GOT3 (cell line): ENCODE measurements at regions not wholly inside any gene's neighbourhood (a gene's known extent, or its start where the extent isn't known, plus 50 kb on each side); places are given as distances from the start of the nearest gene placed in this dataset.
"Not testable (repeated sequence)": the region's sequence is repeated elsewhere in the genome, so short reads cannot be mapped to it uniquely, and the experiment has no call there.

Experiments used
- DNase-seq: peaks from one replicate; lab custom pipeline; 2025; ENCODE audit warnings: mixed read lengths; lab: John Stamatoyannopoulos, UW

GRCh38 chr12:25875661-25876060, 82.8 kb upstream of the RASSF8 start:
- no peak for DNase-seq

DNA sequence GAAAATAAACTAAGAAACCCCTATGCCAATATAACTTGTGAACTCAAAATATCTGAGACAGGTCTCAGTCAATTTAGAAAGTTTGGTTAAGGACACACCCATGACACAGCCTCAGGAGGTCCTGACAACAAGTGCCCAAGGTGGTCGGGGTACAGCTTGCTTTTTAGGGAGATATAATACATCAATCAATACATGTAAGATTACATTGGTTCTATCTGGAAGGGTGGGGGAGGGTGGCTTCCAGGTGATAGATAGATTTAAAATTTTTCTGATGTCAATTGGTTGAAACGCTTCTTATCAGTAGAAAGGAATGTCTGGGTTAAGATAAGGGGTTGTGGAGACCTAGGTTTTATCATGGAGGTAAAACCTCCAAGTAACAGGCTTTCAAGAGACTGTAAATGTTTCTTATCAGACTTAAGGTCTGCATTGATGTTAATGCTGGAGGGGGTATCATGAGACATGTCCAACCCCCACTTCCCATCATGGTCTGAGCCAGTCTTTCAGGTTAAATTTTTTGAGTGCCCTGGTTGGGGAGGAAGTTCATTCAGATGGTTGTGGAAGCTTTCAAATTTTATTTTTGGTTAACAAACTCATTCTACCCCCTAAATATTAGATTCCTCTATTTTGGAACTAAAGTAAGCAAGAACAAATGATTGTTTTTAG, 82.0 kb upstream of the RASSF8 start:
- DNase-seq = no peak

GRCh38 chr12:25877446-25877845, 81.0 kb upstream of the RASSF8 start:
- no peak for DNase-seq

DNA sequence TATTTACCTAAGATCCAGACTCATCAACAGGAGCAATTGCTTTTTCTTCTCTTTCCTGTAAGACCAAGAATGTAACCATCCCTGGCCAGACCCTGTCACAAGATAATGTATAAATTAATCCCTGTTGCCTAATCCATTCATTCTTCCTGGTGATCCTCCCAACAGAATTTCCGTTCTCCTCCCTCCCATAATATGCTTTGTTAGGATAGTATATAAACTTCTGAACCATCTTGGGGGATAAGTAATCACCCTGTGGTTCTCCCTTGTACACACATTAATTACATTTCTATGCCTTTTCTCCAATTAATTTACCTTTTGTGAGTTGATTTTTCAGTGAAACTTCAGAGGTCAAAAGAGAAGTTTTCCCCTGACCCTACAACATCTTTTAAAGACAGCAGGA, 76.2 kb upstream of the RASSF8 start:
- DNase-seq = no peak

DNA sequence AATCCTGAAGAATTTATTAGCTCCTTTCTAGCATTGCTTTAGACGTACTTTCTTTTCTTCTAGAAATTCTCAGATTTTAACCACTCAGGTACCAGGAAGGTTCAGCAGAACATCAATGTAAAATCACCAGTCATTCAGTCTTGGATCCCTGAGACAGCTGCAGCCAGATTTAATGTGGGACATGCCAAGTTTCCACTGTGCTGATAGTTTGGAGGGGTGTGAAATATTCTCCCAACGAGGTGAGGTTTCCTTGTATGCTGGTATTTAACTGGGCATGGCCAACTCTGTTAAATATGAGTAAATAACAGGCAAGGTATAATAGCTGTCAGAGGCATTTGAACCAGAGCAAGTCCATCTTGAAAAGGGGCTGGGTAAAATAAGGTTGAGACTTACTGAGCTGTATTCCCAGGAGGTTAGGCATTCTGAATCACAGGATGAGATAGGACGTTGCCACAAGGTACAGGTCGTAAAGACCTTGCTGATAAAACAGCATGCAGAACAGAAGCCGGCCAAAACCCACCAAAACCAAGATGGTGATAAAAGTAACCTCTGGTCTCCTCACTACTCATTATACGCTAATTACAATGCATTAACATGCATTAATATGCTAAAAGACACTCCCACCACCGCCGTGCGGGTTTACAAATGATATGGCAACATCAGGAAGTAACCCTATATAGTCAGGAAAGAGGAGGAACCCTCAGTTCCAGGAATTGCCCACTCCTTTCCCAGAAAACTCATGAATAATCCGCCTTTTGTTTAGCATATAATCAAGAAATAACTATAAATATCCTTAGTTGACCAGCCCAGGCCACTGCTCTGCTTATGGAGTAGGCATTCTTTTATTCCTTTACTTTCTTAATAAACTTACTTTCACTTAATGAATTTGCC, 75.2 kb upstream of the RASSF8 start:
- no peak for DNase-seq

GRCh38 chr12:25884024-25884919, 74.2 kb upstream of the RASSF8 start:
- no peak for DNase-seq

- DNase-seq = no peak
Observed at GRCh38 chr12:25884920-25885234, 73.6 kb upstream of the RASSF8 start.

GRCh38 chr12:25886396-25886795, 72.1 kb upstream of the RASSF8 start:
- no peak for DNase-seq

- DNase-seq = no peak
Observed at GRCh38 chr12:25887367-25887766, 71.1 kb upstream of the RASSF8 start.

GRCh38 chr12:25889185-25889584, 69.3 kb upstream of the RASSF8 start:
- no peak for DNase-seq

DNA sequence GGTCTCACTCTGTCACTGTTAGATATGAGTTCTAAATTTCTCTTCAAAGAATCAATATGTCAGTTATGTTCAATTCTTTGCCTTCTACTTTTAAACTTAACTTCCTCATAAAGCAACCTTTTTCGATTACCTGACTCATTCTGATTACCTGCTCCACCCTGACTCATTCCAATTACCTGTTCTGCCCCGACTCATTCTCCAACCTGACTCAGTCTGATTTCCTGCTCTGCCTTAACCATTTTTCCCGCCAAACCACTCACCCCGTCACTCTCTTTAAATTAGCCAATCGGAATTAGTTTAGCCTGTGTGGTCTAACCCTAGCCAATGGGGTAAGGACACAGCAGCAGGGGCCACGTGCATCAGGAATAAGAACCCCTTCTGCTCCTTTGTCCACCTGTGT, 67.4 kb upstream of the RASSF8 start:
- not testable (repeated sequence) for DNase-seq

- DNase-seq = no peak
Observed at GRCh38 chr12:25894759-25895158, 63.7 kb upstream of the RASSF8 start.

DNA sequence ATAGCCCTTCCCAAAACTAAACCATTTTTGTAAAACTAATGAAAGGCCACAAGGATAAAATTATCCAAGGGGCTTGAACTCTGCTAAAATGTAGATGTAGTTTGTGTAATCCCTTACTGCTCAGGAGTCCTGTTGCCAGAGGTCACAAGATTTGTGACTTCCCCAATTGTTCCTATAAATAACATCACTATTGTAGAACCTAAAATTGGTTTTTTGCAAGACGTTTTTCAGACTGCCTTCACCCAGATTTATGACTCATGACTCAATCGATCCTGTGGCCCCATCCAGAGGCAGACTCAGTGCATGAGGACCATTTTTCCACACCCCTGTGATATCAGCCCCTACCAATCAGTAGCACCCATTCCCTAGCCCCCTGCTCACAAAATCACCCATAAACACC, 61.5 kb upstream of the RASSF8 start:
- DNase-seq = no peak

DNA sequence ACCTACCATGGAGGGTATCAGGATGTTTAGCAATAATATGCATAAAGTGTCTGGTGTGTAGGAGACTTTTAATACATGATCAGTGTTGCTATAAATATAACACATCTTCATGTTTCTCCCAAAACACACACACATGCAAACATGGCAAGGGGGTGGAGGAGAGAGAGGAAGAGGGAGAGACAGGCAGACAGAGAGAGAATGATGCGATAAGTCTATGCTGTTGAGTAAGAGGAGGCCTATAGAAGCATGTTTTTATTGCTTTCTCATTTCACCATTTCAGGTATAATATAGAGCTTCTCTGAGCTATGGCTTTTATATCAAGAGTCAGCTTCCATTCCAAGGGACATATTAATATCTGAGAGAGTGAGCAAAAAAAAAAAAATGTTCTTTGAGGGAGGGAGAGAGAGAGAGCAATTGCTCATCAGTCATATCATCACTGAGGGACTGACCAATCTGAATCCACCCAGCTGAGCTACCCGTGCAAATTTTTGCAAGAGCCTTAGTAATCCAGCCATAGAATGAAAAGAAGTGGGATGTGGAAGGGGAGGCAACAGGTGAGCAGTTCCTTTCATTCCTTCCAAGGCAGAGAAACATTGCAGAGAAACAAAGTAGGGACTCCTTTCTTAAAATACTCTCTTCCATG, 54.8 kb upstream of the RASSF8 start:
- DNase-seq = no peak

DNA sequence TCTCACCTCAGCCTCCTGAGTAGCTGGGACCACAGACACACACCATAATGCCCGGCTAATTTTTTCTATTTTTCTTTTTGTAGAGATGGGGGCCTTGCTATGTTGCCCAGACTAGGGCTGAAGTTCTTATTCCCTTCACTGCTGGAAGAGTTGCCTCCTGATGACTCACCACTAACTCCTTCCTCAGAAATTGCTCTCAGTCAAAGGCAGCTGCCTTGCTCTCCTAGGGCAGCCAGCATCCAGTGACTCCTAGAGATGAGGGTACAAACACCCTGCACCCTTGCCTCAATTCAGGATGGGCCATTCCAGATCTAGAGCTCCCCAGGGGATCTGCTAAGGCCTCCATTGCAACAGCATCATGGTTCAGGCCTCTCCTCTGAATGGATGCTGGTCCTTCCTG, 54.0 kb upstream of the RASSF8 start:
- DNase-seq = no peak

DNA sequence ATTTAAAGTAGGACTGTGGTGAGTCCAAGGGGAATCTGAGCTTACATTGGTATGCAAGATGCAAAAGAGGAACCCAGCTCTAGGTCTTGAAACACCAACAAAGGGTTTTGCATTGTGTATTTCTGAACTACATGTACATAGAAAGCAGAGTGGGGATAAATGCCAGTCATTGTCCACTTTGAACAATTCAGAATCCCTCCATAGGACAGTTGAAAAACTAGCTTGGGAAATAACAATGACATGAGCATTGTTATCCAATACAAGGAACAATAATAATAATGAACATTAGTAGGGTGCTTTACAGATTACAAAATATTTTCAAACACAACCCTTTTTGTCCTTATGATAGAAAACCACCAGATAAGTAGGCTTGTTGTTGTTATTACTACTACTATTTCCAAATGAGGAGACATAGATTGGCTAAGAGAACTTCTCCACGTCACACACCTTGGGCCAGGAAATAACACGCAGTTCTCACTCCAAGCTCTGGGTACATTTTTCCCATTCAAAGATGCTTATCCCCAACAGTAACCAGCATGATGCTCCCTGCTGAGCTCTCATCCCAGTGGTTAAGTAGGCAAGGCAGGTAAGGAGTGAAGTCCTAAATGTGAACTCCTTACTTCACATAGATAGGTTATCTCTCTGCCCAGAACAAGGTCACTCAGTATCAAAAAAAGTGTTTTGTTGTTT, 51.7 kb upstream of the RASSF8 start:
- no peak for DNase-seq
